ENCODE measurements at regions not wholly inside any gene's neighbourhood (a gene's known extent, or its start where the extent isn't known, plus 50 kb on each side); places are given as distances from the start of the nearest gene placed in this dataset.

- DNase-seq (ENCODE audit: insufficient read length, low spot score) (no peak), FAIRE-seq (no peak)
These were observed 344.3 kb downstream of the SAMD5 start for GRCh38 chr6:147852772-147853171.

DNA sequence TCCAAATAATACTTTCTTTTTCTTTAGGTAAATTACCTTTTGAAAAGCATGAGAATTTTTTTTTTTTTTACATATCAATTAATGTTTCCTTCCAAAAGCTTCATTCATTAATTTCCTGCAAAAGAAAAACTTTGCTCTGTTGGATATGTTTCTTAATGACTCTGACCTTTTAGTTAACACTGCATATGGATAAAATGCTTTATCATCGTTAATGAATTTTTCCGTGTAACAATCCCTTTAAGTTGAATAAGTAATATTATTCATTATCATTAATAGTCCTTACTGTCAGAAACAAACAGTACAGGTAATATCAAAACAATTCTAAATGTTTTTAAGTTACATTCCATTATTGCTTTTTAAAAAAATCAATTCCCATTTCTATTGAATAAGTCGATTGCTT lies 345.1 kb downstream of the SAMD5 start:
- FAIRE-seq (no peak), DNase-seq (ENCODE audit: insufficient read length, low spot score) (no peak)

GRCh38 chr6:147855803-147856482 lies 347.5 kb downstream of the SAMD5 start:
- FAIRE-seq (no peak), DNase-seq (ENCODE audit: insufficient read length, low spot score) (no peak)

DNA sequence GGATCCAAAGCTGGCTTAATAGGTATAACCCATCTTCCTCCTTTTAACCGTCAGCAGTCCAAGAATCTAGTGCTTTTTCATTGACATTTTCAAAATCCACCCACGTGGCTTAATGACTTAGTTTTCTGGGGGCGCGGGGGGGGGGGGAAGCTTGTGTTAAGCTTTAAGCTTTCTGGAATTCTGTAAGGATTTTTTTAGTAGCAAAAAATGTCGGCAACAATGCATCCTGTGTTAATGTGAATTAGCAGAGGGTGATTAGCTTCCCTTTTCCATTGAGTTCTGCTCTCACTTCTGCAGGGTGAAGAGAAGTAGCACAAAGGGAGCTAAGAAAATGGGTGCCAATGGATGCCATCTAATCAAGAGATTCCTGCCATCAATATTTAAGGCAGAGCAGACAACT lies 348.2 kb downstream of the SAMD5 start:
- FAIRE-seq, result no peak

GRCh38 chr6:147858421-147858820 lies 349.9 kb downstream of the SAMD5 start:
- FAIRE-seq (no peak), DNase-seq (ENCODE audit: insufficient read length, low spot score) (no peak)

More for the DNA sequence above, 348.2 kb downstream of the SAMD5 start:
- no peak for DNase-seq (ENCODE audit: insufficient read length, low spot score)

GRCh38 chr6:147859071-147859470 lies 350.6 kb downstream of the SAMD5 start:
- DNase-seq (ENCODE audit: insufficient read length, low spot score), result no peak

GRCh38 chr6:147861696-147862095 lies 353.2 kb downstream of the SAMD5 start:
- FAIRE-seq (no peak), DNase-seq (ENCODE audit: insufficient read length, low spot score) (no peak)

More at GRCh38 chr6:147859071-147859470, 350.6 kb downstream of the SAMD5 start:
- no peak for FAIRE-seq

DNA sequence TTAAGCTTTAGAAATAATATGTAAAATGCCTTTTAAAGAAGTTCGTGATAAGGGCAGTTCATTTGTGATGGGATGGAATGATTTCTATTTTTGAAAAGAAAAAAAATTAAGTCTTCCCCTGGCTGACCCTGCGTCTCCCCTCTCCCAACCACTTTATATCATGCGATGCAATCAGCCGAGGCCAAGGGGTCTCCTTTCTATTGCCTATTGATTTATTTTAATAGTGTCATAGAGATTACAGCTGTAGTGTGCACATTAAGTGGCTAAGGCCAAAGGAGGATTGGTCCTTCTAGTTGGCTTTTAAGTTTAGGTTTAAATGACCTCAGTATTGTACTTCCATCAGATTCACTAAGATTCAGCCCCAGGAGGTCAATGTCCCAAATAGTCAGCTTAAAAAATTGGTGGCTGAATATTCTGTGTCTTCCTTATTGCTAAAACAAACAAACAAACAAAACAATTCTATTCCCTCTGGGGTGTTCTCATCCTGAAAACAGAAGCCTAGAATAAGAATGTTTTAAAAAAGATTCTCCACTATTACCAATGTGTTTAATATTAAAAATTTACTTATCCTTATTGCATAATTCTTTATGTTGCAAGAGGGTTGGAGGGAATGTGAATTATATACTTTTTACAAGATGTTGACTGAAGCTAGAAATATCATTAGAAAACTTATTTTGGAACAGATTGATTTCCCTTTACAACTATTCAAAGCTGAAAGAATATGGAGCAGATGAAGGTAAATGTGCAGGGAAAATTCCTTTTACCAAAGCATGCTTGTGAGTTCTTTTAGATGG lies 359.1 kb downstream of the SAMD5 start:
- no peak for FAIRE-seq
- no peak for DNase-seq (ENCODE audit: insufficient read length, low spot score)

DNA sequence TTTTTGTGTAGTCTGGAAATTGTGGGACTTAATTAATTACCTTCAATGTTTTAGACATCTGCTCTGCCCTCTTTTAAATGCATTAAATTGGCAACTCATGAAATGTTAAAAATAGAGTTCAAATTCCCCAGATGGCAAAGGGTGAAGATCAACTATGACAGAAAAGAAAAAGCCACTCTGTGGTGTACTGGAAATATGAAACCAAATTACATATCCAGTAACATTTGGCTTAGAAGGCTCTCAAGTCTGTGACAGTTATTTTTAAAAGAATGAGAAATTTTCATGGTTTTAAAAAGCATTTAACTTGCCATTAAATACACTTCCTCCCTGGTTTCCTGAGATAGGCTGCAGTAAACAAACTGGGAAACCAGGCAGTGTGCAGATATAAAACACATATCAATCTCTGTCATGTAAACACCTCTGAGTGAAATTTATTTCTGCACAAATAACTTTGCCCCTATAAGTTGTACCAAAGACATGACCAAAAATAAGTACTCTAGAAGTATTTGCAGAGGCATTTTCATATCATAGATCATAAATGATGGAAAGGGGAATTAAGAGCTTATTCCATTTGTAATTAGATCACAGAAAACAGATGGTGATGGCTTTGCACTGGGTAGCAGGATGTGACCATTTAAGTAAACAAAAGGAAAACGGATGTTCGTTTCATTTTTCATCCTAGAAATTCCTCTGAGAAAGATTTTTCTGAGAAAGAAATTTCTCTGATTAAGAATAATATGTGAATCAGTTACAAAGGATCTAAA lies 360.1 kb downstream of the SAMD5 start:
- FAIRE-seq (no peak), DNase-seq (ENCODE audit: insufficient read length, low spot score) (no peak)

- FAIRE-seq (no peak), DNase-seq (ENCODE audit: insufficient read length, low spot score) (no peak)
These were observed 360.7 kb downstream of the SAMD5 start for GRCh38 chr6:147869201-147869600.

DNA sequence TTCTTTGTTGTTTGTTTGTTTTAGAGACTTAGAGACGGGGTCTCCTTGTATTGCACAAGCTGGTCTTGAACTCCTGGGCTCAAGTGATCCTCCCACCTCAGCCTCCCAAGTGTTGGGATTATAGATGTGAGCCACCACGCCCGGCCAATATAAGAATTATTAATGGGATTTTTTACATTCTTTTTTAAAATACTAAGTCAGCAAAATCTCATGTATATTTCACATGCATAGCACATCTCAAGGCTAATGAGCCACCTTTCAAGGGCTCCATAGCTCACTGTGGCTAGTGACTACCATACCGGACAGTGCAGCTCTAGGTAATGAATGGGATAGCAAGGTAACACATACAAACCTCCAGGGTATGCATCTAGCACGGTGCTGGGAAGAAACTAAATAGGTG lies 361.4 kb downstream of the SAMD5 start:
- no peak for DNase-seq (ENCODE audit: insufficient read length, low spot score)
- FAIRE-seq, result no peak

DNA sequence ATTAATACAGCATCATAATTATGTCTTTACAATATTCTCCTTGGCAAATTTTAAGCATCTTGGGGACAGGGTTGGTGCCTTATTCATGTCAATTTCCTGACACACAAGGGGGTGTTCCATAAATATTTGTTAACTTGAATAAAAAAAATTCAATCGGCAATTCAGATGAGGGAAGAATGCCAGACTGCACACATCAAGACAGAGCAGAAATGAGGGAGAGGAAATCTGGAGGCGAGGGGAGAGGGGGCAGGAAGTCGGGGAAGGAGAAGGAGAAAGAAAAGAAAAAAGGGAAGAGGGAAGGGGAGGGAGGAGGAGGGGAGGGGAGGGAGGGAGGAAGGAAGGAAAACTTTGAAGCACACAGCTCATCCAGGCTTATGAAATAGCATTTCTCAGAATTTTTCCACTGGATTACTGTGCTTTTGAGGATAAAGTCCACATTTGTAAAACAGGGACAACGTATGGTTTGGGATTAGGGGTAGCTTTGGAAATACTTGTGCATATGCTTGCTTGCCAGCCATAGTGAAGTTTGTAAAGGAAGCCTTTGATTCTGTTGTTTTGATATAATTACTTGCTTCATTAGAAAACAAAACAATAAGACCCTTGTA lies 362.1 kb downstream of the SAMD5 start:
- no peak for FAIRE-seq
- DNase-seq (ENCODE audit: insufficient read length, low spot score), result no peak

DNA sequence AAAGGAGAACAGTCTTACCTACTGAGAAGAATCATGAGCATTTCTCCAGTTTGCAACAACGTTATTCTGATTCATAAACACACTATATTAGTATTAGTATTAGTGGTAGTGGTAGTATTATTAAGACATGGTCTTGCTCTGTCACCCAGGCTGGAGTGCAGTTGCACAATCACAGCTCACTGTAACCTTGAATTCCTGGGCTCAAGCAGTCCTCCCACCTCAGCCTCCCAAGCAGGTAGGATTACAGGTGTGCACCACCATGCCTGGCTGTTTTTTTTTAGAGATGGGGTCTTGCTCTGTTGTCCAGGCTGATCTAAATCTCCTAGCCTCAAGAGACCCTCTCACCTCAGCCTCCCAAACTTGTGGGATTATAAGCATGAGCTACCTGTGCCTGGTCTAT lies 363.5 kb downstream of the SAMD5 start:
- DNase-seq (ENCODE audit: insufficient read length, low spot score) (no peak), FAIRE-seq (no peak)

DNA sequence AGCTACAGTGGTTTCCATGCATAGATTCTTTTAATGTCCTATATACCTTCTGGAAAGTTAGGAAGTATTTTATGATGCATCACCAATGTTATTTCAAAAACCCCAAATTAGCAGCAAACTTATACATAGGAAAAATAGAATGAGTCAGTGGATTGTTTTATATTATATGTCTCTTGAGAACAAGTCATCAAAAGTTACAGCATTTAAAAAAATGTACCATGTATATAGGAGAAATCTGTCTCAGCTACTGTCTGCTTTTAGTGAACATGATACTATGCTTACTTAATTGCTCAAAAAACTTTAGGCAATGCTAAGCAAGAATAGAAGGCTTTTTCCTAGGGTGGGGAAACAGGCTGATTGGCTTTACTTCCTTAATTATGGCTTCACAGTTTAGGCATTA lies 365.3 kb downstream of the SAMD5 start:
- no peak for FAIRE-seq
- no peak for DNase-seq (ENCODE audit: insufficient read length, low spot score)

- FAIRE-seq, result no peak
These were observed 365.8 kb downstream of the SAMD5 start for GRCh38 chr6:147874322-147874721.

DNA sequence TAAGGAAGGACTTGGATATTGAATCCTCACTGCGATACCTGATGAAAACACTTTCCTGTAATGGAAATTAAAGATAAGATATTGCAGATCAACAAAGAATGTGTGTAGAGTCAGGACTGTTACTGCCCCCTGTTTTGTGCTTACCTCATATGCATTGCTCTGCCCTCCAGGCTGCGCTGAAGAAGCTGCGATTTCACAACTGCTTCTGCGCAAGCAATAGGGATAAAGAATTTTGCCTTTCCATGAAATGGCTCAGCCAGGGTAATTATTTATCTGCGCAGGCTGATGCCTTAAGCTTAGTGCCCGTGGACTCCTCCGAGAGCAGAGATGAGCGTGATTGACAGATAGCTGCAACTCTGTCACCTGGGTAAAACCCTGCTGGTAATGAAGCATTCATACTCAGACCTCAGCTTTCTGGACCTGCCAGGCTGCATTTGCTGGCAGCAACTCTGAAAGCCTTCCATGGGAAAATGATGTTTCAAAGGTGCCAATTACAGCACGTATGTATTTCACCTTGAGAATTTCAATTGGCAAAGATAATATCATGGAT lies 370.6 kb downstream of the SAMD5 start:
- no peak for DNase-seq (ENCODE audit: insufficient read length, low spot score)
- FAIRE-seq, result no peak

More at GRCh38 chr6:147874322-147874721, 365.8 kb downstream of the SAMD5 start:
- DNase-seq (ENCODE audit: insufficient read length, low spot score), result no peak

GRCh38 chr6:147881432-147881831 lies 372.9 kb downstream of the SAMD5 start:
- FAIRE-seq (no peak), DNase-seq (ENCODE audit: insufficient read length, low spot score) (no peak)

- FAIRE-seq (no peak), DNase-seq (ENCODE audit: insufficient read length, low spot score) (no peak)
These were observed 379.9 kb downstream of the SAMD5 start for GRCh38 chr6:147888374-147888773.

DNA sequence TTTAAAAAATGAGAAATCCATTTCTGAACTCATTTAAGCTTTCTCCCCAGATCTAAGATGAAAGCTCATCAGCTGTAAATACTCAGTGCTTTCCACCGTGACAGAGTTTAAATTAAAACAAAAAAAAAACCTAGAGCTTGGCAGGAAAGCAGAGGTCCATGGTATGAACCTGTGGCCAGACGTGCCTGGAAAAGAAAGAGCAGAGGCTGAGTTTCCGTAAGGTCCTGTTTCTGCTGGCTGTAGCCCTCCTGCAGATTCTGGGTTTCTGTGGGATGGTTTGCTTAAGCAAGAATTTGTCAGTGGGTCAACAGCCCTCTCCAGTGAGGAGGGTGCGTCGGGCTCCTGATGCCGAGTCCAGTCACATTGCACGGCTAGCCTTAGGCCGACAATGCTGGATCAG lies 383.2 kb downstream of the SAMD5 start:
- no peak for DNase-seq (ENCODE audit: insufficient read length, low spot score)

GRCh38 chr6:147892476-147892875 lies 384.0 kb downstream of the SAMD5 start:
- FAIRE-seq (no peak), DNase-seq (ENCODE audit: insufficient read length, low spot score) (no peak)

More for the DNA sequence above, 383.2 kb downstream of the SAMD5 start:
- FAIRE-seq, result no peak

GRCh38 chr6:147895272-147895671 lies 386.8 kb downstream of the SAMD5 start:
- no peak for DNase-seq (ENCODE audit: insufficient read length, low spot score)
- no peak for FAIRE-seq
